ENCODE measurements at regions not wholly inside any gene's neighbourhood (a gene's known extent, or its start where the extent isn't known, plus 50 kb on each side); places are given as distances from the start of the nearest gene placed in this dataset.
A peak's percentile ranks its signal among the peaks of the same experiment; 100 is the strongest.

- intact Hi-C loops (cut with DNase I): no loop called here
- no peak overlapping the region for H3K27ac ChIP-seq
- peaks cover 0 to 5% (median 0%) of the 10 kb centered on the region in 3 donors for H3K27me3 ChIP-seq (ENCODE audit: insufficient read depth in 3 of 3, low read length in 2 of 3)
- 8 to 14% (median 13%) methylated on average over 3 of the region's 3 CpGs for WGBS, 3 donors
- TF ChIP-seq, protein P1, sequence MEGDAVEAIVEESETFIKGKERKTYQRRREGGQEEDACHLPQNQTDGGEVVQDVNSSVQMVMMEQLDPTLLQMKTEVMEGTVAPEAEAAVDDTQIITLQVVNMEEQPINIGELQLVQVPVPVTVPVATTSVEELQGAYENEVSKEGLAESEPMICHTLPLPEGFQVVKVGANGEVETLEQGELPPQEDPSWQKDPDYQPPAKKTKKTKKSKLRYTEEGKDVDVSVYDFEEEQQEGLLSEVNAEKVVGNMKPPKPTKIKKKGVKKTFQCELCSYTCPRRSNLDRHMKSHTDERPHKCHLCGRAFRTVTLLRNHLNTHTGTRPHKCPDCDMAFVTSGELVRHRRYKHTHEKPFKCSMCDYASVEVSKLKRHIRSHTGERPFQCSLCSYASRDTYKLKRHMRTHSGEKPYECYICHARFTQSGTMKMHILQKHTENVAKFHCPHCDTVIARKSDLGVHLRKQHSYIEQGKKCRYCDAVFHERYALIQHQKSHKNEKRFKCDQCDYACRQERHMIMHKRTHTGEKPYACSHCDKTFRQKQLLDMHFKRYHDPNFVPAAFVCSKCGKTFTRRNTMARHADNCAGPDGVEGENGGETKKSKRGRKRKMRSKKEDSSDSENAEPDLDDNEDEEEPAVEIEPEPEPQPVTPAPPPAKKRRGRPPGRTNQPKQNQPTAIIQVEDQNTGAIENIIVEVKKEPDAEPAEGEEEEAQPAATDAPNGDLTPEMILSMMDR (IDR thresholded peaks at IDR 0.05): no peak
- DNase-seq: no peak
- H3K36me3 ChIP-seq (ENCODE audit: insufficient read depth in 1 of 2, low read depth in 1 of 2): no peaks in the 10 kb centered on the region
- H3K9me3 ChIP-seq: no peaks in the 10 kb centered on the region
- ATAC-seq: no peak
- no peaks in the 10 kb centered on the region for H3K4me1 ChIP-seq
- H3K4me3 ChIP-seq: no peak overlapping the region
These were observed 287.4 kb upstream of the TCF4 start for GRCh38 chr18:55875371-55875901.

- peak; percentile 59 to 73 (median 66) for ATAC-seq
- no peak overlapping the region for H3K4me3 ChIP-seq
- H3K27ac ChIP-seq: no peak overlapping the region
- no peaks in the 10 kb centered on the region for H3K4me1 ChIP-seq
- peaks cover 0 to 38% (median 2%) of the 10 kb centered on the region in 3 donors for H3K27me3 ChIP-seq (ENCODE audit: insufficient read depth in 3 of 3, low read length in 2 of 3)
- H3K9me3 ChIP-seq: no peaks in the 10 kb centered on the region
- DNase-seq: peak; percentile 49 to 61
- no peaks in the 10 kb centered on the region for H3K36me3 ChIP-seq (ENCODE audit: insufficient read depth in 1 of 2, low read depth in 1 of 2)
- TF ChIP-seq, protein P1 (IDR thresholded peaks at IDR 0.05): no peak
- intact Hi-C loops (cut with DNase I): loop anchor here in 1 of 2 donors (10.0 kb wide), 1 partner anchor 455 kb away; no protein-coding TSS in a partner anchor
- WGBS, 3 donors: 23 to 31% (median 24%) methylated on average over 7 of the region's 7 CpGs
These were observed 281.8 kb upstream of the TCF4 start for GRCh38 chr18:55869556-55870501.

- Histone ChIP-seq H3K4me3 (no peak overlapping the region), H3K36me3 (ENCODE audit: insufficient read depth in 1 of 2, low read depth in 1 of 2) (no peaks in the 10 kb centered on the region), H3K4me1 (no peaks in the 10 kb centered on the region), H3K9me3 (no peaks in the 10 kb centered on the region), H3K27me3 (ENCODE audit: insufficient read depth in 3 of 3, low read length in 2 of 3) (peaks cover 0 to 43% (median 2%) of the 10 kb centered on the region in 3 donors), H3K27ac (no peak overlapping the region)
- intact Hi-C loops (cut with DNase I): loop anchor here in 1 of 2 donors (10.0 kb wide), 1 partner anchor 454 kb away; no protein-coding TSS in a partner anchor
- TF ChIP-seq, protein P1 (IDR thresholded peaks at IDR 0.05): no peak
- no peak for DNase-seq
- 74 to 97% (median 87%) methylated on average over 1 of the region's 1 CpG for WGBS, 3 donors
- ATAC-seq: no peak
These were observed 280.9 kb upstream of the TCF4 start for GRCh38 chr18:55868909-55869308.

DNA sequence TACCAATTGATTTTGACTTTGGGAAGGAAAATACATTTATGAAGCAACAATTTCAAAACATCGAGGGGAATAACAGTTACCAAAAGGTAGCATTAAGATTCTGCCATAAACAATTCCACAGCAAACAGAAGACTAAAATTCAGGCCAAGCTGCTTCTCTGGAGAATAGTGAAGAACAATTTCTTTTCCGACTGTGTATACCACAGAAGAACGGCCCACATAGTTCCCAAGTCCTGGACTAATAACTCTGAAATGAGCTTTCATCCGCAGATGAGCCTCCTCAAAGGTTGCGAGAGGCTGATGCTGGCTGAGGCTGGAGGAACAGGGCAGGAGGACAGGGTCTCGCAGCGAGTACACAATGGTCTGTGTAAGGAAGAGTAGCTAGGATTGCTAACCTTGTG lies 278.9 kb upstream of the TCF4 start:
- no peak overlapping the region for H3K27ac ChIP-seq
- DNase-seq (no peak), ATAC-seq (no peak)
- WGBS, 3 donors: 64 to 80% (median 69%) methylated on average over 7 of the region's 7 CpGs
- H3K9me3 ChIP-seq: no peaks in the 10 kb centered on the region
- H3K4me1 ChIP-seq: peaks cover 8% of the 10 kb centered on the region
- intact Hi-C loops (cut with DNase I): loop anchor here in 1 of 2 donors (10.0 kb wide), 1 partner anchor 452 kb away; no protein-coding TSS in a partner anchor
- peaks cover 0 to 63% (median 3%) of the 10 kb centered on the region in 3 donors for H3K27me3 ChIP-seq (ENCODE audit: insufficient read depth in 3 of 3, low read length in 2 of 3)
- no peak overlapping the region for H3K4me3 ChIP-seq
- H3K36me3 ChIP-seq (ENCODE audit: insufficient read depth in 1 of 2, low read depth in 1 of 2): no peaks in the 10 kb centered on the region
- TF ChIP-seq, protein P1 (IDR thresholded peaks at IDR 0.05): no peak

All from psoas muscle (tissue), 7 donors.